DMS79 (cell line): ENCODE measurements at regions not wholly inside any gene's neighbourhood (a gene's known extent, or its start where the extent isn't known, plus 50 kb on each side); places are given as distances from the start of the nearest gene placed in this dataset.

ENCODE experiments used
- DNase-seq: peaks from one replicate; lab custom pipeline; 2025; lab: John Stamatoyannopoulos, UW

DNA sequence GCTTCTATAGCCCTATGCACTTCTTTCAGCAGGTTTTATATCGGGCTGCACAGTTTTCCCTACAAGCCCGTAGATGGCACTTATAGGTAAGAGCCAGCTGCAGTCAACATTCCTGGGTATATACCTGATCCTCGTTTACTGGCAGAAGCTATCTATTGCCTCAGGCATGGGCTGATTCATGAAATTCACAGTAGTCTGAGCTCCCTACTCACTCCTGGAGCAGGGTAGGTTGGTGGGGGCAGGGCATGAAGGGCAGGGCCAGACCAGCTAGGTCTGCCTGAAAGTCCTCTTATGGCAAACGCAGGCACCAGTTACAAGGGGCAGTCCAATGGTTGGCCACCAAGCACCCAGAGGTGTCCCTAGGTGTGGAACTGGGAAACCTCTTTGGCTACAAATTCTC, 345.8 kb downstream of the RPS29 start:
- no peak for DNase-seq

DNA sequence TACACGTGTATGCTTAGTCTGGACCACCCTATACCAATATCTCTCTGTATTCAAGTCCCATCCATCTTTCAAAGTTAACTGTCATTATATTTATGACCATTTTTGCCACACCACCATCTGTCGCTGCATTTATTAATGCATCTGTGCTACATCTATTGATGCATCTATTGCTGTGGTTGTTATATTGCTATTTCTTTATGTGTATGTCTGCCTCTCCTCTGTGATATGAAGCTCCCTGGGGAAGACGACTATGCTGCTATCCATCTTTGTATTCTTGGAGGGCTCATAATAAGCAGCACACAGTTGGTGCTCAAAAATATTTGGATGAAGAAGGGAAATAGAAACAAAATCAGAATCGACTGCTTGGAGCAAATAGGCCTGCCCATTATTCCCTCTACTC, 357.6 kb downstream of the RPS29 start:
- DNase-seq, result no peak

DNA sequence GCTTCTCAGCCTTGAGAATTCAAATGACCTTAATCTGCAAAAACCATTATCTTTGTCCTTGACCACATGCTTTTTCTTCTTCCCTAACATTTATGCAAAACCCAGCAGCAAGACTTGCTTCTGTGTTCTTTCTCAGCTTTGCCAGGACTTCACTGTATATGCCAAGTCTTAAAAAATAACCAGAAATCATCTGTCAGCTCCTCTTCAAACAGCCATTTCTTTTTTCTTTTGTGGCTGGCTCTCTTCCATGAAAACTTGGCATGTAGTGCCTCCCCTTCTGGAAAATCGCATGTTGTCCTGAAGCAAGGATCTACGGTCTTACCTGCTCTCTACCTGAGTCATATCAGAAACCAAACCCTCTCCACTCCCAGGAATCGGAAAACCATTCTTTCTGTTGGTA, 364.9 kb downstream of the RPS29 start:
- no peak for DNase-seq

DNA sequence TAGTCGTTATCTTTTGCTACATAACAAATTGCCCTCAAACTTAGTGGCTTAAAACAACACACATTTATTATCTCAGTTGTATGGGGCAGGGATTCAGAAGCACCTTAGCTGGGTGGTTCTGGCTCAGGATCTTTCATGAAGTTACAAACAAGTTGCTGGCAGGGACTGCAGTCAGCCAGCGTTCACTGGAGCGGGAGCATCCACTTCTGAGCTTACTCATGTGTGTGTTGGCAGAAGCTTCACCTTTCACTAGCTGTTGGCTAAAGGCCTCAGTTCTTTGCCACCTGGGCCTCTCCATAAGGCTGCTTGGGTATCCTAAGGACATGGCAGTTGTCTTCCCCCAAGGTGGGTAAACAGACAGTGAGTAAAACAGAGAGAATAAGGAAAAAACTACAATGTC, 365.7 kb downstream of the RPS29 start:
- DNase-seq, result no peak

DNA sequence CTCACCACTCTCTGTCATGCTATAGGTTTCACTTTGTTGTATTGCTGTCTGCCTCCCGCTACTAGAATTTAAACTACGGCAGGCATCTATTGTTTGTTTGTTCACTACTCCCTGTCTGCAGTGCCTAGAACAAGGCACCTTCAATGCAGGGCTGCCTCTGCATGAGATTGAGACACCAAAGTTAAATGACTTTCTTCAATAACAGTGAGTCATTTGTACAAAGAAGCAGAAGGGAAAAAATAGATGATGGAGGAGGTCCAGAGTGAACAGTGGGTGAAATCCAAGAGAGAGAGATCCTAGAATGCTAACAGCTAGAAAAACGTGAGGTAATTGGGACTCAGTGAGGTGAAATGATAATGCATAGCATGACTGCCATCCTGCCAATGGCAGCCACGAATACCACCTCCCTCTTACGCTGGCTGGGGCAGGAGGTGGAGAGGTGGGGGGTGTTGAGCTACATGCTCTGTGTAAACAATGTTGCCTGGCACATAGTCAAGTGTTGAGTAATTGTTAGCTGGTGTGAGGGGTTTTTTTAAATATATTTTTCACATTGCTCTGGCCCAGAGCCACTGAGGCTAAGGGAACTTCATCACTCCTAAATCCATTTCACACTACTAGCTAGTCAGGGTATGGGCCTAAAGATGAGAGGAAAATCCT, 367.6 kb downstream of the RPS29 start:
- DNase-seq, result no peak

DNA sequence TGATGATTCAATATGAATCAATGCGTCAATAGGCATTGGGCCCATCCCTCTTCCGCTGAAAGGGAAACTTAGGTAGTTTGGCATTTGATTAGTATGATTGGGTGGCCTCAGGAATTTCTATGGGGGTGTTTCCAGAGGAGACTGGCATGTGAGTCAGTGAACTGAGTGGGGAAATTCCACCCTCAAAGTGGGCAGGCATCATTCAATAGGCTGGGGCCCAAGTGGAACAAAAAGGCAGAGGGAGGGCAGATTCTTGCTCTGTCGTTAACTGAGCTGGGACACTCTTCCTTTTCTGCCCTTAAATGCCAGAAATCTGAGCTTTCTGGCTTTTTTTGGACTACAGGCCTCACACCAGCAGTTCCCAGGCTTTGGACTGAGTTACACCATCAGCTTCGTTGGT, 373.5 kb downstream of the RPS29 start:
- no peak for DNase-seq

DNA sequence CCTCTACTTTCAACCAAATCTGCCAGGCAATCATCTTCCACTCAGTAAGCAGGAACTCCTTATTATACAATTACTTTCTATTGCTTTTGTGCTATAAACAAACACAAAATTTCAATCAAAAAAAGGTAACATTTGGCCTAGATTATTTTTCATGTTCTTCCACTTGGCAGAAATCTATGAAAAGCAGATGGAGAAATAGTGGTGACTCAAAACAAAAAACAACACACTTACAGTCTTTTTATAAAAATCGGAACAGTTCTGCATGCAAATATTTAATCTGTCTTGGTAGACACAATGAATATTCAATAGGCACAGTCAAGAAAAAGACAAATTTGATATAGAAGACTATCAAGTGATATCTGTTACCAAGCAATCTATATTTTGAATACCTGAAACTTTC, 376.8 kb downstream of the RPS29 start:
- no peak for DNase-seq

DNA sequence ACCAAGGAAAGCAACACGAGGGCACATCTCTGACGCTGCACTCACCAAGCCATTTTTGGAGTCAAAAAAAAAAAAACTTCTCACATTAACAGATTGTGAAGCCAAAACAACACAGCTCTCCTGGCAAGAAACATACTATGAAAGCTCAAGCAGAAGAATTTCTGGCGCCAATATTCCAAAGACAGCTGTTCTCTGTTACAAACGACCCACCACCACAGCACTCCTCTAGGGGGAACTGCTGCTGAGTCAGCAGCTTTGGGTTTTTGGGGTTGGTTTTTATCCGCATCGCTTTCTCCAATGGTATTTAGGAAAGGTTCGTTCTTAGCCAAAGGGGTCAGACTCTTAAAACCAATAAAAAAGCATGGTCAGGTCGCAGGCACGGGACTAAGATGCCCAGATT, 379.4 kb downstream of the RPS29 start:
- no peak for DNase-seq

DNA sequence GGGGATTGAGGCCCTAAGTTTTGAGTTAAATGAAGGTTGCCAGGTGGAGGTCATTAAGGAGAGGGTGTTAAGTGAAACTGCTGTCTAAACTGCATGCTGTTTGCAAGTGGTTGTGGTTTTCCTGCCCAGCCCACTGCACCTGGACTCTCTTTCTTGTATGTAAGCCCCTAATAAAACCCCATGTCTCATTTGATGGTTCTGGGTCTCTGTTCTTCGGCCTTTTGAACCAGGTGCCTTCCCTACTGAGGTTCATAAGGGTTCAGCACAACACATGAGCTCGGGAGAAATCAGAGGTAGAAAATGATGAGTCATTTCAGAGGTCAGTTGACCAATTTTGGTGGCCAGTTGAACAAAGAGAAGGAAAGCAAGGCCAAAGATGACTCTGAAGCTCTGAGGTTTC, 382.5 kb downstream of the RPS29 start:
- DNase-seq, result no peak

DNA sequence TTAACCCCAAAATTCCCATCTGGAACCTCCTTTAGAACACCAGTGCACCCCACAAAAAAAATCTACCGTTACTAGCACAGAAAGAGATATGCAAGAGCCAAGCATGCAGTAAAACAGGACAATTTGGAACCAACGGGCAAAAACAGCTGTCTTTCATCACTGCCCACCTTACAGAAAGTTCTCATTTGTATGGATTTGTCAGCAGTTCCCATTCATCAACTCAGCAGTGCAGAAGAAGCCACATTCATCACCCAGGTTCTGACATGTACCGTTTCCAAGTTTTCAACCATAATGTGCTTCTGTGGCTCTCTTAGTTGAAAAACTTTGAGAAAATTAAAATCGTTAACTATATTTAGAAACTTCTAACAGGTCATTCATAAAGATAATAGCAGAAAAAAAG, 387.0 kb downstream of the RPS29 start:
- no peak for DNase-seq

DNA sequence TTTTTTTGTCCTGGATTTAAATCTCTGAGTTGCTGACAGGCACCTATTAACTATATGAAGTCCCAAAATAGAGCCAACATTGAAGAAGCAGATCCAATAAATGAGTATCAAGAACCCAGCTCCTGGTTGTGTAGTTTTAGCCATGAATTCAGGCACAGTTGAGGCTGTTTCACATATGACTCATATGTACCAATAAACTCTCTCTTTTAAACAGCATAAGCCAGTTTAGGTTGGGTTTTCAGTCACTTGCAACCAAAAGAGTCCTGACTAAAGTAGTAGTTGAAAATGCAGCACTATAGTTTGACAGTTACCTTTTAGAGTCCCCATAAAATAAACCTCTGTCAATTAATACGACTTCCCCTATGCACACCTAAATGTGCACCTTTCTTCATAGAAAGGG, 389.9 kb downstream of the RPS29 start:
- no peak for DNase-seq

DNA sequence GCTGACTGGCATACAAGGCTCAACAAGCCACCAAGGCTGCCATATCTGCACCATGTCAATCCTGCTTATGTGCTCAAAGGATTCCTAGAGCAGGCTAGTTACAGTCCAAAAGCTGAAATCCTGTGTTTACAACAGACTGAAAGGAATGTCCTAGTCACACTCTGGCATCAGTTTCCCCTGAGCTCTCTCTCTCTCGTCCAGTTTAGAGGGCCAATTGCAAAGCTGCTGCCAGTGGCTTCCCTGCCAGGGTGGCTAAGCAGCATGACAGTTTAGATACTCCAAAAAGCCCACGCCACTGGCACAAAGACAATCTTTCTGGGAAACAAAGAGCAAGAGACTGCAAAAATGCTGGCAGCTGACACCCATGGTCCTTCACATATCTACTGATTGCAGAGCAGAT, 392.1 kb downstream of the RPS29 start:
- no peak for DNase-seq

DNA sequence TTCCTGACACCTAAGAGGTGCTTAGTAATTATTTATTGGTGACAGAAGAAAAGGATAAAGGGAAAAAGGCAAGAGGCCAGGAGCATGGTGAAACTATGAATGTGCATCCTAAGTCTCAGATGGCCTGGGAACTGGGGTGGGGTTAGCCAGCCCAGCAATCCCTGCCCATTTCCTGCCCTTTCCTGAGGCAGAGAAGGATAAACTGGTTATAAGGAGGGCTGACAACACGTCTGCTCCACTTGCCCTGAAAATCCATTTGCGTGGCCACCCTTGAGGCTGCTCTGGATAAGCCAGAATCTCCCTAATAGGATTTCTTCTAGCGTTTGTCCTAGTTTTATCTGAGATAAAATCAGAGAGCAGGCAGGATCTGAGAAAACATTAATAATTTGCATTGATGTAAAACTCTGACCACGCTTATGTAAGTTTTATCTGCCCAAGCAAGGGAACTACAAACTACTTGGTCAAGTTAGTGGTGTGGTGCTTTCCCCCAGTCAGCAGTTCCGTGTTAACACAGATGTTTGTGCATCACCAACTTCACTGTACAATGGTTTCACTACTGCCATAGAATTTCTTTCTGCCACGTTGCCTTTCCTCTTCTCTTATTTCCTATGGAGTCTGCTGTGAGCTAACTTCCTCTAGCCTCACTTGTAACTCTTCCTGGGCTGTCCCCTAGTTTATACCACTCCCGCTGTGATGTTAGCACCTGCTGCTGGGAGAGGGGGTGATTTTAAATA, 392.7 kb downstream of the RPS29 start:
- no peak for DNase-seq

DNA sequence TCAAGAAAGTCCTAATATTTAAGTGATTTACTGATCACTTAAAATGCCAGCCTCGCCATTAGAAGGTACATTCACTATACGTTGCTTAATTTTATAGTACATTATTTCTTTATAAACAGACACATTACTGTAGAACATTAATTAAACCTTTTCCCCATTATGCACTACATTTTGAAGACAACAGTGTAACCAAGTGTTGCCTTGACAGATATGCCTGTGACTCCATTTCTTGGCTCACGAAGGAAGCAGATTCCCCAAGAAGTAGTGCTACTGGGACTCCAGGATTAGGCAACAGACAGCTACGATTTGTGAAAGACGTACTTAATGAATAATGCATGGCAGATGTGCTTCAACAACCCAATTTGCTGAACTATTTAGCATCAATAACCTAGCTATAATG, 394.8 kb downstream of the RPS29 start:
- DNase-seq, result no peak

DNA sequence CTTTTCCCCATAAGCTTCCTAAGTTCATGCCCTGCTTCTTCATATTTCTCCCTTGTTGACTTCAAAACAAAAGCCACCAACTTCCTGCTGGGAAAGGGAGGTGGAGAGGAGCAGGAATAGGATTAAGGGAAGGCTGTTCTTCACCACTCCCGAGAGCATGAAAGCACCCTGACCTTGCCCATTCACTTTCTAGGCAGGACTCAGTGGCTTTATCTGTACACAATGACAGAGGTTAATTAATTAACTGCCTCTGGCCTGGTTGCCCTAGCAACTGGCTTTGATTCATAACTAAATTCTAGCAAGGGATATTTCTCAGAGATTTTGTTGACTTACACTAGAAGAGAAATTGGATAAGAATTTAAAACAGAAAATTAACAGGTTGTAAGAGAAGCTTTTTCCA, 396.8 kb downstream of the RPS29 start:
- no peak for DNase-seq

DNA sequence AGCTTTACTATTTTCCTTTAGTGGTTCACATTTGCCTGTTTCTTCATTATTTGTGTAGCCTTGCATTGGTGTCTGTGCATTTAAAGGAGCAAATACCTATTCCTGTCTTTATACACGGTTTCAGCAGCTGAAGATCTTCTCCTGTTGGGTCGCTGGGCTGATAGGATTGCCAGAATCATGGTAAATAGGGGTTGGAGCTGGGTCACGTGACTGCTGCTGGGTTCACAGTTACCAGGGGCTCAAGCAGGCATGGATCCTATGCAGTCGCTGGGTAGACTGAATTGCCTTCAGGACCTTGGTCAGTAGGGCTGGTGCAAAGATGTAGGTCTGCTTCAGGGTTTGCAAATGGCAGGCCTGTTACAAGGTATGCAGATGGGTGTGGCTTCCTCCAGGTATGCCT, 398.4 kb downstream of the RPS29 start:
- DNase-seq, result no peak

DNA sequence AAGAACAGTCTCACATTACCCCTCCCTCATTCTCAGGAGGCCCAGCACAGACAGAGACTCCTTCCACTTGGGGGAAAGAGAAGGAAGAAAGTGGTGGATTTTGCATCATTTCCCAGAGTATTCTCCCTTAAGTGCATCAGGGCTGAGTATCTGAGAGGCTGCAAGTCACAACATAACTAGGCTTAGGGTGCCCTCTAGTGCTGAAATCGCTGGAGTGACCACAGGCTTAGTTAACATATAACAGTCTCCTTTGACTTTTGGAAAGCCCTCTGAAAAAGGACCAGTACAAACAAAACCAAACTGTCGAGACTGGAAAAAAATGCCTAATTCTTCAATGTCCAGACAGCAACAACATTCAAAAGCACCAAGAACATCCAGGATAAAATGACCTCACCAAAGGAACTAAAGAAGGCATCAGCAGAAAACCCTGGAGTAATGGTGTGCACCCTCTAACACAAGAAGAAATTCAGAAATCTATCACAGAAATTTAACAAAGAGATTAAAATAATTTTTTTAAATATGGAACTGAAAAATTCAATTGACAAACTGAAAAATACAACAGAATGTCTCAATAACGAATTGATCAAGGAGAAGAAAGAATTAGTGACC, 412.3 kb downstream of the RPS29 start:
- DNase-seq, result no peak

DNA sequence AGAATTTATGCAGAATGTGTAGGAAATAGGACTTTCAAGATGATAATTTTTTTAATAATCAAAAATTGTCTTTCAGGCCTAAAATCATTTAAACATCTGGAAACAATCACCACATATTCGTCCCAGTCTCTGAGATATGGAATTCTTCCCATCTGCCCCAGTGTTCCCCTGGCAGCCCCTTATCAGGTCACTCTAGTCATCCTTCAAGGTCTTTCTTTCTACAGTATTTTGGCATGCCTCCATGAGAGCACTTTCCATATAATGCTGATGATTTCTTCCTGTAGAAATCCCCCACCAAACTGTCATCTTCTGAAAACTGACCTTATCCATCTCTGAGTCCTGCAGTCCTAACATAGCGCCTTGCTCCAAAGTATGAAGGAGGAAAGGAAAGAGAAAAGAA, 422.1 kb downstream of the RPS29 start:
- DNase-seq, result no peak

DNA sequence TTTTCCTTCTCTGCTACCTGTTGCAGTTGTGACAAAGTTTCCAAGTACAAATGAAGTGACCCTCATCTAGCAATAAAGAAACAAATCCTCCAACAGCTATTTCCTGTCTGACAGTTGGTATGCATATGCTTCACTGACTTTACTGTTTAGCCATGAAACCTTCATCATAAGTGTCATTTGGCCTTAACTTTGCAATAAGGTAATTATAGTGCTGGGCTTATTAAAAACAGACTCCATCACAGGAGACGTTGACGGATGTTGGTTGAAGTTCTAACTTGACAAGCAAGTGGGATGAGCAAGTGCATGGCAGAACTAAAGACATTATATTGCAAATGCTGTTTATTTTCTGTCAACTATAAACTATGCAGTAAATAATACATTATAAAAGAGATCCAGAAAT, 425.2 kb downstream of the RPS29 start:
- no peak for DNase-seq

DNA sequence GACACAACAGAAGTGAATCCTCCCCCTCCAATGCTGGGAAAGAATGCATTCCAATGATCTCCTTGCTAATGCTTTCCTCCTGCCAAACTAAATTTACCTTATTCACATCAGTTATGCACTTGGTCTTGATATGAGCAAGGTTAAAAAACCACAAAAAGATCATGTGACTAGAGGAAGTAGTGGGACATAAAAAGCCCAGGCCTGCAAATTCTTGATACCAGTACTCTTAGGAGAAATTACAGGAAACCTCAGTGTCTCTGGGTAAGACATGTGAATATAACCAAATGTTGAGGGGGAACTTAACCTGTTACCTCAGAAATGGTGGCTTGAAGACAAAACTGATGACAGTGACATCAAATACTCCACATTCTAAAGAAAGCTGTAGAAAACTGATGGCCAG, 427.1 kb downstream of the RPS29 start:
- DNase-seq, result no peak

DNA sequence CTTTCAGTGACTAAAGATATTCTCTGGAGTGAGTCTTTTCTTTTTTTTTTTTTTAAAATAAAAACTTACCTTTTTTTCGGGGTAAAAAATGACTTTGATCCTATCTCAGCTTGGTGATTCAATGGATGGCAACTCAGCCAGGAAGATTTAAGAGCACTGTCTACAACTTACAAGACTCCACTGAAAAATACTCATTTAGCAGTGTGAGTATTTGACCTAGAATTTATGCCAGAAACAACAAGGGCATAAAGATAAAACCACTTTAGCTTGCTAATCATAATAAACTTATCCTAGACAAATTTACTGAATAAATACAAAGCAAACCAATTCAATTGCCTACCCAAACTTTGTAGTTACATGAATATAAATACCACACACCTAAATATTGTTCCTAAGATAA, 446.6 kb downstream of the RPS29 start:
- DNase-seq, result no peak

DNA sequence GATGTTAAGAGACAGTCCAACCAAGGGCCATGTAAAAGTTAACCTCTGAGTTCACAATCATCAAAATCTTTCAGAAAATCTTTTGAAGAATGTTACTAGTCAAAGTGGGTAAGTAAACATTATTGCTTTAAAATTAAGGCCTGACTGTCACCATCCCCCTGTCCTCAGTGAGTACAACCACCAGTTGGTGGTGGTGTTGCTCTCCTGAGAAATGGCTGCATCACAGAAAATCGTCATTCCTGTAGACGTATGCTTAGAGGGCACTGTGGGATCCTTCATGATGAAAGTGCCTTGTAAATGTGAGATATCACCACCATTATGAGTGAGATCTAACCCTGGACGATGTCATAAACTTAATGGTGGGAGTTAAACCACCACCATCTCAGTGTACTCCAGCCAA, 451.2 kb downstream of the RPS29 start:
- no peak for DNase-seq

DNA sequence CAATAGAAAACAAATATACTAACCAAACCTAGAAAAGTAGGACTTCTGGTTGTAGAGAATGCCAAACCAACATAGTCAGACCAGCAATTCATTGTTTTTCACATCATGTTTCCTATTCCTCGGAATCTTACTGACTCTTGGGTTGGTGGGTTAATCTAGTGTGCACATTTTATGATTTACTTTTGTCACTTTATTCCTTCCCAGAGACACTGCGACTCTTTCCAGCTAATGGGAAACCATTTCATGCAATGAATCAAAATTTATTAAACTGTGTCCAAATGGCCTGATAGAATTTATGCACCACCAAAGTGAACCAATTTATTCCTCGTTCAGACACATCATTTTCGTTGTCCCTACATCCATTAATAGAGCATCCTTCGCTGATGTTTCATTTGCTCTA, 464.9 kb downstream of the RPS29 start:
- no peak for DNase-seq
